RWPE1 (cell line): ENCODE measurements at regions not wholly inside any gene's neighbourhood (a gene's known extent, or its start where the extent isn't known, plus 50 kb on each side); places are given as distances from the start of the nearest gene placed in this dataset.
"Not testable (repeated sequence)": the region's sequence is repeated elsewhere in the genome, so short reads cannot be mapped to it uniquely, and the experiment has no call there.

Experiments used
- CTCF ChIA-PET: fragments of 350-600 bp; sonication (Branson Sonifier 250); formaldehyde crosslinking; extraction: SDS; loops from one replicate; lab custom pipeline; 2021; lab: Yijun Ruan, JAX
- POLR2A ChIA-PET: fragments of 400-600 bp; formaldehyde crosslinking; extraction: SDS; loops from one replicate; lab custom pipeline; 2020; ENCODE audit warnings: antibody characterized with exemption; ENCODE audit not compliant: low non-redundant PET; lab: Yijun Ruan, JAX
- DNase-seq: peaks from one replicate; pipeline ENCODE4 v3.0.0; 2012; ENCODE audit warnings: low spot score
- H3K27ac ChIP-seq: fragments of 450-650 bp; 2 replicates; pipeline ENCODE4 v1.5.1; 2017
- CTCF ChIP-seq: fragments of 450-650 bp; conservative IDR thresholded peaks from 2 replicates; pipeline ENCODE4 v1.5.1; 2017; ENCODE audit warnings: low read depth, mild to moderate bottlenecking

- DNase-seq, result no peak
- ChIA-PET CTCF (no interaction called here), POLR2A (no interaction called here)
- TF ChIP-seq CTCF, result no peak
- H3K27ac ChIP-seq, result no peak overlapping the region
These were observed 578.4 kb downstream of the SLCO4C1 start for GRCh38 chr5:101717721-101718120.

- TF ChIP-seq CTCF, result no peak
- ChIA-PET CTCF (interaction anchor here (0.6 kb wide), 1 partner anchor 262 kb away, joined by 6 read pairs; no protein-coding TSS in a partner anchor), POLR2A (no interaction called here)
- no peak for DNase-seq
- H3K27ac ChIP-seq, result no peak overlapping the region
These were observed 579.1 kb downstream of the SLCO4C1 start for GRCh38 chr5:101716941-101717340.

DNA sequence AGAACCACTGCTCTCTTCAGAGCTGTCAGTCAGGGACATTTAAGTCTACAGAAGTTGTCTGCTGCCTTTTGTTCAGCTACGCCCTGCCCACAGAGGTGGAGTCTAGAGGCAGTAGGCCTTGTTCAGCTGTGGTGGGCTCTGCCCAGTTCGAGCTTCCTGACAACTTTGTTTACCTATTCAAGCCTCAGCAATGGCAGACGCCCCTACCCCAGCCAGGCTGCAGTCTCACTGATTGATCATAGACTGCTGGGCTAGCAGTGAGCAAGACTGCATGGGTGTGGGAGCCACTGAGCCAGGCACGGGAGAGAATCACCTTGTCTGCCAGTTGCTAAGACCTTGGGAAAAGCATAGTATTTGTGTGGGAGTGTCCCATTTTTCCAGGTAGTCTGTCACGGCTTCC lies 580.3 kb downstream of the SLCO4C1 start:
- CTCF ChIA-PET, result interaction anchor here (0.6 kb wide), 1 partner anchor 42 kb away, joined by 3 read pairs; no protein-coding TSS in a partner anchor
- not testable (repeated sequence) for DNase-seq

DNA sequence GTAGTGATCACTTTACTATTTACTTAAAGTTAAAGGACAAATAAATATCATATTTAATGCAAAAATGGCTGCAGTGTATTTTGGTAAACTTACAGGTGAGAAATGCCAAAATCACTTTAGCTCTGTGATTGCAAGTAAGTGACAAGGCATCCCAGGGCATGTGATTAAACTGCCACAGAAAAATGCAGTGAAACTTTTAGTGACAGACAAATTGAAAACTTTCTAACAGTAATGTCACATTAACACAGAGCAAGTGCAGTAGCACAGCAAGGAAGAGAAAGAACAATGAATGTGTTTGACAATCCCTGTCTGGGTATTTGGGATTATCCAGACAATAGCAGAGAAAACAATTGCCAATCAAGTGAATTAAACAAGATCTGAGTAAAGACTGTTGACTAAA lies 606.8 kb downstream of the SLCO4C1 start:
- H3K27ac ChIP-seq, result no peak overlapping the region
- DNase-seq, result no peak
- CTCF ChIA-PET, result interaction anchor here (0.8 kb wide), 1 partner anchor 340 kb away, joined by 4 read pairs; no protein-coding TSS in a partner anchor
- TF ChIP-seq CTCF, result no peak
- POLR2A ChIA-PET, result no interaction called here

More for the DNA sequence above, 580.3 kb downstream of the SLCO4C1 start:
- H3K27ac ChIP-seq, POLR2A ChIA-PET: not testable (repeated sequence)

DNA sequence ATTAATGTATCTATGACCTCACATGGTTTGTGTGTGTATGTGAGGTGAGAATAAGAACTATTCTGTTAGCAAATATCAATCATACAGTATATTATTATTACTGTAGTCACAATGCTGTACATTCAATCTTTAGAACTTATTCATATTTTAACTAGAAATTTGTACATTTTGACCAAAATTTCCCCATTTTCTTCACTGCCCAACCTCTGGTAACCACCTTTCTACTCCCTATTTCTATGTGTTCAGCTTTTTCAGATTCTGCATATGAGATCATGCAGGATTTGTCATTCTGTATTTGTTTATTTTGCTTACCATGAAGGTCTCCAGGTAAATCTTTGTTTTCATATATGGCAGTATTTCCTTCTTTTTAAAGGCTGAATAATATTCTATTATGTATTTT lies 607.9 kb downstream of the SLCO4C1 start:
- no peak for DNase-seq
- TF ChIP-seq CTCF, result no peak
- POLR2A ChIA-PET, result no interaction called here
- CTCF ChIA-PET, result interaction anchor here (0.7 to 2.2 kb wide), 3 partner anchors 10 to 339 kb away, joined by 3 to 12 read pairs (median 4); no protein-coding TSS in a partner anchor
- no peak overlapping the region for H3K27ac ChIP-seq

GRCh38 chr5:101687349-101687985 lies 608.6 kb downstream of the SLCO4C1 start:
- no peak for TF ChIP-seq CTCF
- ChIA-PET POLR2A (no interaction called here), CTCF (interaction anchor here (2.2 kb wide), 1 partner anchor 9 kb away, joined by 12 read pairs; no protein-coding TSS in a partner anchor)
- H3K27ac ChIP-seq, result no peak overlapping the region
- DNase-seq, result no peak

- no peak for TF ChIP-seq CTCF
- DNase-seq, result no peak
- ChIA-PET POLR2A (no interaction called here), CTCF (interaction anchor here (2.2 kb wide), 1 partner anchor 8 kb away, joined by 12 read pairs; no protein-coding TSS in a partner anchor)
- no peak overlapping the region for H3K27ac ChIP-seq
These were observed 609.4 kb downstream of the SLCO4C1 start for GRCh38 chr5:101686536-101687157.
